ENCODE measurements at regions not wholly inside any gene's neighbourhood (a gene's known extent, or its start where the extent isn't known, plus 50 kb on each side); places are given as distances from the start of the nearest gene placed in this dataset.

DNA sequence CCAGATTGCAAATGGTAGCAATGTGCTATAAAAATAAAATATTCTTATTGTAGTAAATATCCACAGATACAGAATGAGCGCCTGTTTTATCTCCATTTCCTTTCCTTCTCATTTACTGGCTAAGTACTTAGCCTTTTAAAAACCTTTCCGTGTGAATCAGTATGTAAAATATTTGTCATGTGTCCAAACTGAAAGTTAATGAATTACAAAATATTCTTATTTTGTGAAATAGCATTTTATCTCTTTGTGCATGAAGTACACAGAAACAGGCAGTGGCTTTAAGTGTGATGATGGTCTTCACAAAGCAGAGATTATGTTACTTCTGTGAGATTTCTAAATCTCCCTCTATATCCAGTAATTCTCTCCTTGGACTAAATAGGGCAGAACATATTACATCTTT lies 56.7 kb upstream of the KIAA1217 start:
- H3K27ac ChIP-seq, result no peak overlapping the region
- TF ChIP-seq, protein P1, sequence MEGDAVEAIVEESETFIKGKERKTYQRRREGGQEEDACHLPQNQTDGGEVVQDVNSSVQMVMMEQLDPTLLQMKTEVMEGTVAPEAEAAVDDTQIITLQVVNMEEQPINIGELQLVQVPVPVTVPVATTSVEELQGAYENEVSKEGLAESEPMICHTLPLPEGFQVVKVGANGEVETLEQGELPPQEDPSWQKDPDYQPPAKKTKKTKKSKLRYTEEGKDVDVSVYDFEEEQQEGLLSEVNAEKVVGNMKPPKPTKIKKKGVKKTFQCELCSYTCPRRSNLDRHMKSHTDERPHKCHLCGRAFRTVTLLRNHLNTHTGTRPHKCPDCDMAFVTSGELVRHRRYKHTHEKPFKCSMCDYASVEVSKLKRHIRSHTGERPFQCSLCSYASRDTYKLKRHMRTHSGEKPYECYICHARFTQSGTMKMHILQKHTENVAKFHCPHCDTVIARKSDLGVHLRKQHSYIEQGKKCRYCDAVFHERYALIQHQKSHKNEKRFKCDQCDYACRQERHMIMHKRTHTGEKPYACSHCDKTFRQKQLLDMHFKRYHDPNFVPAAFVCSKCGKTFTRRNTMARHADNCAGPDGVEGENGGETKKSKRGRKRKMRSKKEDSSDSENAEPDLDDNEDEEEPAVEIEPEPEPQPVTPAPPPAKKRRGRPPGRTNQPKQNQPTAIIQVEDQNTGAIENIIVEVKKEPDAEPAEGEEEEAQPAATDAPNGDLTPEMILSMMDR (IDR thresholded peaks at IDR 0.05), result no peak
- no peak for TF ChIP-seq POLR2A (IDR thresholded peaks at IDR 0.05)
- TF ChIP-seq POLR2AphosphoS5 (IDR thresholded peaks at IDR 0.05), result no peak

DNA sequence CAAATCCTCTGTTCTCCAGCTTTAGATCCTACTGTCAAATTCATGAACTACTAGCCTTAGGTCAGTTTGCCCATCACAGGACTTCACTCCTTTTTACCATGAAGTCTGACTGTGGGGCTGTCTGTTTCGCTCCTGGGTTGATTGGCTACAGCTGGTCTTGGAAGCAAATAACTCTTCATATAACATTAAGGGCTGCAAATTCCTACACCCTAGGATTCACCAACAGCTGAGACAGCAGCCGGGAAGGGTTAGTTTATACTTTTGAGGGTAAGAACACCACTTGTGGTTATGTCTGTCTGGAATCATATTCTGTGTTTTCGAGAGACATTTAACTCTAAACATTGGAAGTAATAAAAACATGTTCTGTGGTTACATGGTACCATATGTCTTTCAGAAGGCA lies 55.9 kb upstream of the KIAA1217 start:
- H3K4me1 ChIP-seq, result no peaks in the 10 kb centered on the region
- no peaks in the 10 kb centered on the region for H3K9me3 ChIP-seq
- no peak overlapping the region for H3K4me3 ChIP-seq
- no peak for TF ChIP-seq POLR2AphosphoS5 (IDR thresholded peaks at IDR 0.05)
- TF ChIP-seq POLR2A (IDR thresholded peaks at IDR 0.05), result no peak
- TF ChIP-seq, protein P1 (IDR thresholded peaks at IDR 0.05), result no peak
- H3K36me3 ChIP-seq, result no peaks in the 10 kb centered on the region
- no peaks in the 10 kb centered on the region for H3K27me3 ChIP-seq
- DNase-seq (ENCODE audit: low spot score in 2 of 2), result no peak
- intact Hi-C loops (cut with DNase I; ENCODE audit: low total_unique reads), result no loop called here
- no peak overlapping the region for H3K27ac ChIP-seq

More for the DNA sequence above, 56.7 kb upstream of the KIAA1217 start:
- no peak for DNase-seq (ENCODE audit: low spot score in 2 of 2)
- H3K27me3 ChIP-seq, result no peaks in the 10 kb centered on the region
- H3K9me3 ChIP-seq, result no peaks in the 10 kb centered on the region
- H3K4me3 ChIP-seq, result no peak overlapping the region
- H3K36me3 ChIP-seq, result no peaks in the 10 kb centered on the region
- H3K4me1 ChIP-seq, result no peaks in the 10 kb centered on the region
- intact Hi-C loops (cut with DNase I; ENCODE audit: low total_unique reads), result no loop called here

DNA sequence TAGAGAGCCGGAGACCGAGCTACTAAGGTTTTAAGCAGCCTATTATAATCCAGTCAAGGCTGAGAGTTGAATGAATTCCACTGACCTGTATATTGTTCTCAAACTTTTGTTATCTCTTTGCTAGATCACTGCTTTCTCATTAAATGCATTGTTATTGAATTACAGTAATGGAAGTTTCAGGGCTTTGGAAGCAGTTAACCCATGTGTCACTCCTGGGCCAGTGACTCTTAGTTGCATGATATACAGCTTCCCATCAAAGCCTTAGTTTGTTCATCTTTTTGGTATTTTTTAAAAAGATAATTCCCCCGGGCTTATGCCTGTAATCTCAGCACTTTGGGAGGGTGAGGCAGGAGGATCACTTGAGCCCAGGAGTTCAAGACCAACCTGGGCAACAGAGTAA lies 55.4 kb upstream of the KIAA1217 start:
- H3K4me3 ChIP-seq, result no peak overlapping the region
- TF ChIP-seq POLR2A (IDR thresholded peaks at IDR 0.05) (no peak), POLR2AphosphoS5 (IDR thresholded peaks at IDR 0.05) (no peak)
- TF ChIP-seq, protein P1 (IDR thresholded peaks at IDR 0.05), result no peak
- DNase-seq (ENCODE audit: low spot score in 2 of 2), result no peak

DNA sequence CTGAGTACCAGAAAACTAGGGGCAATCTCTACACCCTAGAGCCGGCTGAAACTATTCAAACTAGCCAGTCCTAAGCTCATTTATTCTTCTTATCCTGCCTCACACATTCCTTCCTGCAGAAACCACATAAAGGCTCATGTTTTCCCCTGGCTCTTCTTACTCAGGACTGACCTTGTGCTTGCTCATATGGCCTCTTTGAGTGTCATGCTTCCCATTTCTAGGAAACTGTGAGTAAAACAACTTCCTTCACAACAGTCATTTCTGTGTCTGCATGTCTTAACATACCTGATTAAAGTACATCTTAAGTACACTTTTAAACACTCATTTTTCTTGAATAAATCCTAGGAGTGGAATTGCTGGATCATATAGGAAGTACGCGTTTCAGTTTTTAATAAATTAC lies 52.3 kb upstream of the KIAA1217 start:
- TF ChIP-seq, protein P1 (IDR thresholded peaks at IDR 0.05), result no peak
- no peak for TF ChIP-seq POLR2A (IDR thresholded peaks at IDR 0.05)
- TF ChIP-seq POLR2AphosphoS5 (IDR thresholded peaks at IDR 0.05), result no peak
- no peaks in the 10 kb centered on the region for H3K9me3 ChIP-seq
- DNase-seq (ENCODE audit: low spot score in 2 of 2), result no peak

More for the DNA sequence above, 55.4 kb upstream of the KIAA1217 start:
- intact Hi-C loops (cut with DNase I; ENCODE audit: low total_unique reads), result no loop called here
- no peak overlapping the region for H3K27ac ChIP-seq
- no peaks in the 10 kb centered on the region for H3K27me3 ChIP-seq
- no peaks in the 10 kb centered on the region for H3K9me3 ChIP-seq
- no peaks in the 10 kb centered on the region for H3K4me1 ChIP-seq
- no peaks in the 10 kb centered on the region for H3K36me3 ChIP-seq

DNA sequence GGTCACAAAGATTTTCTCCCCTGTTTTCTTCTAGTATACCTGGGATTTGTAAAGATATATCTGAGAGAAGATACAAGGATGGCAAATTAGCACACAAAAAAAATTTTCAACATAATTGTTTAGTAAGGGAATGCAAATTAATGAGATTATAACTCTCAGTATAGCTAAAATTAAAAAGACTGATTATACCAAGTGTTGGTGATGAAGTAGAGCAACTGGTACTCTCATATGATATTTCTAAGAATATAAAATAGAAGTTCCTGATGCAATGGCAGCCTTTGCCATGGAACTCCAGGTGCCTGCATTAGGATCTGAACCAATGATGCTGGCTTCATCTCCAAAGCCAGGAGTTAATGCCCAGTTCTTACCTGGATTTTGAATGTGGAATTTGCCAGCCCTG lies 51.4 kb upstream of the KIAA1217 start:
- TF ChIP-seq, protein P1 (IDR thresholded peaks at IDR 0.05), result no peak
- TF ChIP-seq POLR2AphosphoS5 (IDR thresholded peaks at IDR 0.05), result no peak
- no peak for TF ChIP-seq POLR2A (IDR thresholded peaks at IDR 0.05)
- intact Hi-C loops (cut with DNase I; ENCODE audit: low total_unique reads), result no loop called here
- H3K4me3 ChIP-seq, result no peak overlapping the region

More for the DNA sequence above, 52.3 kb upstream of the KIAA1217 start:
- H3K4me1 ChIP-seq, result no peaks in the 10 kb centered on the region
- intact Hi-C loops (cut with DNase I; ENCODE audit: low total_unique reads), result no loop called here
- no peaks in the 10 kb centered on the region for H3K27me3 ChIP-seq
- no peak overlapping the region for H3K4me3 ChIP-seq
- no peak overlapping the region for H3K27ac ChIP-seq
- H3K36me3 ChIP-seq, result no peaks in the 10 kb centered on the region

More for the DNA sequence above, 51.4 kb upstream of the KIAA1217 start:
- Histone ChIP-seq H3K4me1 (no peaks in the 10 kb centered on the region), H3K27ac (no peak overlapping the region), H3K9me3 (no peaks in the 10 kb centered on the region), H3K36me3 (no peaks in the 10 kb centered on the region), H3K27me3 (no peaks in the 10 kb centered on the region)
- DNase-seq (ENCODE audit: low spot score in 2 of 2), result no peak
